NCI-H2107 treated with DMSO at 0.1 percent for 48 hours (cell line): ENCODE measurements at regions not wholly inside any gene's neighbourhood (a gene's known extent, or its start where the extent isn't known, plus 50 kb on each side); places are given as distances from the start of the nearest gene placed in this dataset.

ENCODE experiments used
- DNase-seq: peaks from one replicate; lab custom pipeline; 2025; ENCODE audit not compliant: unreplicated experiment; lab: John Stamatoyannopoulos, UW

DNA sequence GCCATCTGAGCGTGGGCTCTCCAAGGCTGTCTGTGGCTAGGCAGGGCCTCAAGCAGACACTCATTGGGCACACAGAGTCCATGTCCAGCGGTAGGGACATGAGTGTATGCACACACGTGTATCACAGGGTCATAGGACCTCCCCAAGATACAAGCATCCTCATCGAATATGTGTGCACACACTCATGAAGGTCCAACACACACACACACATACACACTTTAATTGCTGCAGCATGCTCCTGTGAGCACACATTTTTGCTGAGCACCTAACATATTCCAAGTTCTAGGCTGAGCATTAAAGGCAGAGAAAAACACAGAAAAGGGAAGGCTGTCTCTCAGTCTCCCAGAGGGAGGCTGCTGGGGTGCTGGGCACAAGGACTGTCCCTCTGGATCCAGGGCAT is 59.3 kb upstream of the TBX3 start:
- DNase-seq = no peak

DNA sequence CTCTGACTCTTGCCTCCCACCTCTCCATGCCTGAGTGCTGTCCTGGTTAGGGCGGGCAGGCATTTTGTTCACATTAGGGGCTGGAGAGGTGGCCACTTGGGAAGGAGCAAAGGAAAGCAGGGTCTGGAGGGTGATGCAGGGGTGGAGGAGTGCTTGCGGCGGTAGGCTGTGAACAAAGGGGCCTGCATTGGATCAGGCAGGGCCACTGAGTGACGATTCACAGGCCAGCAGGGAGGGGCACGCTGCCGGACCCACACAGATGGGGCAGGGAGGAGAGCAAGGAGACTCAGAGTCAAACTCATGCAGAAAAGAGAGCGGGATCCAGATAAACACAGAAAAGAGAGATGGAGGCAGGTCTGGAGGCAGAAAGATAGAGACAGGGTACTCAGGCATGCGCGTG is 58.4 kb upstream of the TBX3 start:
- no peak for DNase-seq

DNA sequence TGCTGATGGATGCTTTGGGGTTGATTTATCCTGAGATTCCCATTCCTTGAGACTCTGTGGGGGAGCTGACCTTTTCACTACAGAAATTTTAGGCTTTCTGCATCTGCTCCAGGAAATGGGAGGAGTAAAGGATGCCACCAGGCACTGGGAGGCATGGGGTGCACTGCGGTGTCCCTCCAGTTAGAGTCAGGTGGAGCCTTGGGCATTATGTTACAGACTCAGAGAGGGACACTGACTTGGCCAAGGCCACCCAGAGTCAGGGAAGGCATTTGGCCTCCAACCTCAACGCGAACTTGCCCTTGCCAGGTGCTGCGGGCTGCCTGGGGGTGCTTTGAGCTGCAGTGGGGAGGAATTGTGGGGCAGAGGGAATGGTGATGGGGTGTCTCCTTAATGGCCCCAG is 58.0 kb upstream of the TBX3 start:
- no peak for DNase-seq

DNA sequence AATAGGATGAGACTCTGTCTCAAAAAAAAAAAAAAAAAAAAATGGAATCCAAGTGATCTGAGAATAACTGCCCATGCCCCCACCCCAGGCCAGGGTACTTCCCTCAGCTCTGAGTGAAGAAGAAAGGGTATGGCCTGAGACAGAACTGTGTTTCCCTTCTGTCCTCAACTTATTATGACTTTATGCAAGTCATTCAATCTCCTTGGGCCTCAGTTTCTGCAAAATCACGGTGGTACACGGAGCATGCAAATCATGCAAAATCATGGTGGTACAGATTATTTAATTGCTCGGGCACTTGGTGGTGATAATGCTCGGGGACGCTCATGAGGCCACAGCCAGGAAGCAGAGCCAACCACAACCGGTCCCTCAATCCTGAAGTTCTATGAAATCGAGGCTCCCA is 56.5 kb upstream of the TBX3 start:
- DNase-seq = no peak

DNA sequence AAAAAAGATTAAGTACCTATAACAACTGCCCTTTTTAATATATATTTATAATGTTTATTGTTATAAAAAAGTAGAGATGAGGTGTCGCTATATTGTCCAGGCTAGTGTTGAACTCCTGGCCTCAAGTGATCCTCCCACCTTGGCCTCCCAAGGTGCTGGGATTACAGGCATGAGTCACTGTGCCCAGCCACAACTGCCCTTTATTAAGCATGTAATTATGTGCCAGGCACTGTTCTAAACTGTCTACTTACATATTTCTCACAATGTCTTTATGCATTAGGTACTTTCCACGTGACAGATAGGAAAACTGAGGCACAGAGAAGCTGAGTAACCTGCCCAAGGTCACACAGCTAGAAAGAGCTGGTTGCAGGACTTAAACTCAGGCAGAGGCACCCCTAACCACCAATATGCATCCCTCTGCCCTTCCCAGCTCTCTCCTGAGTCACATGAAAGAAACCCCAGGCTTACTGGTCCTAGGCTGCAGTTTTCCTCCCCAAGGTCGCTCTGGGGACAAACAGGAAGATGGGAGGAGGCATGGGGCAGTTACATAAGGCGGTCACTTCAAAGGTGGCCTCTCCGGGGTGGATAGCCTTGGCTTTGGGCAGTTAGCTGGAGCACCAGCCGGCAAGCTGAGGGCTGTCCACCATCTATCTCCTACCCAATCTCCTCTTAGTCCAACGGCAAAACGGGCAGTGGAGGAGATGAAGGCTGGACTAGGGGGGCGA is 54.6 kb upstream of the TBX3 start:
- DNase-seq = no peak

DNA sequence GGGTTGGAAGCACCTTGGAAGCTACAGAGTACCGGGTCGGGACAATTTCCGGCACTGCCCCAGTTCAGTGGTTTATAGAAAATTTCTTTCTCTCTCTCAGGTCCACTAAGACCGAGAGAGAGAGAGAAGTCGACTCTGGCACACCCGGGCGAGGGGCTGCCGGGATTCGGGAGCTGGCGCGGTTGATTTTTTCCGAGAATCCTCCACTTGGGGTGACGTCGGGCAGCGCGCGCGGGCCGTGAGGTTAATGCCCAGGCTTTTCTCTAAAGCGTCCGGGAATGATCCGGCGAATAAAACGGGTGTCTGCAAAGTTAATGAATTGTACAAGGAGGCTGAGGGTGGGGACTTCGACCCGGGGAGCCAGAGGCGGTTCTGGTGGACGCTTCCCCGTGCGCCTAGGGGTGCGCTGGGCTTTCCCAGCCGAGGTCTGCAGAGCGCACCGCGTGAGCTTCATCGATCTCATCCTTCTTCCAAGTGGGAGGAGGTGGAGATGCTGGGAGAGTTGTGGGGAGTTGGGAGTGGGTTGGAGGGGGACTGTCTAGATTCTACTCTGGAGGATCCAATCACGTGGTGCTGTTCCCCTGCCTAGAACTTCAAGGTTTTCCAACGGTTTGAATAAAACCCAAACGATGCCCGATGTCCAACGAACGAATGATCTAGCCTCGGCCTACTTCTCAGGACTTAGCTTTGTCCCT is 51.9 kb upstream of the TBX3 start:
- no peak for DNase-seq

DNA sequence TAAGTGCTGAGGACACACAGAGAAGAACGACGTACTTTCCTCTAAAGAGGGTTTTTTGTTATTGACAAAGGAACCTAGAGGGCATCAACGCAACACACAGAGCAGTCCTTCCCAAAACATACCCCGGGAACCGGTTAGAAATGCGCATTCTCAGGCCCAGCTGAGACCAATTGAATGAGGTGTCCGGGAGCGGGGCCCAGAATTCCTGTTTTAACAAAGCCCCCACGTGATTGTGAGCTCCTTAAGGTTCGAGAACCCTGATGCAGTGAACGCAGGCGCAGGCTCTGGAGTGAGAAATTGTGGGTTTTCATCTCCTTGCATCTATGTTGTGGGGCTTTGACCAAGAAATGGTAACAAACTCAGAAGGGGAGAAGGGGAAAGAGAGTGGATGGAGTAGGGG is 51.0 kb upstream of the TBX3 start:
- DNase-seq = no peak

DNA sequence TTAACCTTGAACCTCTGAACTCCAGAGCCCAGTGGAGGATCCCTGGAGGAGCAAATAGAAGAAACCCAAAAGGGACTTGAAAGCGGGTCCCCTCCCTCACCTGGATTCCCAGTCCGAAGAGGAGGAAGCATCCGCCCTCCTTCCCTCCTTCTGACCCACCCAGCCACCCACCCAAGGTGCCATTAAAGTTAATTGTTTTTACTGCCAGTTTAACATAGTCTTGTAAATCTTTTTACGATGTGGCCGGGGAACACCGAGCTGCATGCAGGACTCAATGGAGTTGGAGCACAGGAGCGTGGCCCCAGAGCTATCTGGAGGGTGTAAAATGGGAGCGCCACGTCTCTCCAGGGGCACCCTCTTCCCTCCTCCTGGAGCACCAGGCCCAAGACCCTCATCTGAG is 49.9 kb upstream of the TBX3 start:
- DNase-seq = no peak
